Natural killer cell (primary cell): ENCODE measurements at regions not wholly inside any gene's neighbourhood (a gene's known extent, or its start where the extent isn't known, plus 50 kb on each side); places are given as distances from the start of the nearest gene placed in this dataset.

Source experiments
- ATAC-seq, 3 donors: fragments of 150-1000 bp in 2 of 3; fragments of 200-7000 bp in 1 of 3; cut with Tn5 transposase; 1 replicate in 1 of 3; 2 replicates in 2 of 3; pipeline ENCODE4 v1.10.0; 2021; ENCODE audit warnings: mild to moderate bottlenecking in 2 of 3, moderate library complexity in 2 of 3
- DNase-seq, 2 donors: peaks; one replicate each; pipeline versions ENCODE4 v3.0.0 to v3.0.0-alpha.2; 2013 to 2021; ENCODE audit warnings: mixed read lengths in 1 of 2
- H3K27ac ChIP-seq: one replicate; pipeline ENCODE4 v1.5.1; 2013; ENCODE audit warnings: mild to moderate bottlenecking, low read length
- H3K27me3 ChIP-seq: one replicate; pipeline ENCODE4 v1.6.1; 2013; ENCODE audit warnings: low read length; ENCODE audit not compliant: control insufficient read depth, insufficient read depth
- H3K36me3 ChIP-seq: one replicate; pipeline ENCODE4 v1.6.1; 2013; ENCODE audit warnings: low read length; ENCODE audit not compliant: control insufficient read depth, insufficient read depth
- H3K4me1 ChIP-seq: one replicate; pipeline ENCODE4 v1.6.1; 2013; ENCODE audit warnings: low read length; ENCODE audit not compliant: control insufficient read depth, insufficient read depth
- H3K4me3 ChIP-seq: one replicate; pipeline ENCODE4 v1.5.1; 2013; ENCODE audit warnings: low read length
- H3K9me3 ChIP-seq: one replicate; pipeline ENCODE4 v1.6.1; 2013; ENCODE audit warnings: low read length; ENCODE audit not compliant: control insufficient read depth, insufficient read depth
- H3K27ac Mint-ChIP-seq, 2 donors: one replicate each; pipeline ENCODE4 v1.8.0; 2022; ENCODE audit warnings: mild to moderate bottlenecking in 2 of 2, mixed read lengths in 2 of 2, moderate library complexity in 1 of 2
- H3K27me3 Mint-ChIP-seq, 2 donors: one replicate each; pipeline ENCODE4 v1.8.0; 2022; ENCODE audit warnings: low read depth in 2 of 2, mixed read lengths in 2 of 2
- H3K36me3 Mint-ChIP-seq: one replicate; pipeline ENCODE4 v1.8.0; 2022; ENCODE audit warnings: mixed read lengths
- H3K4me1 Mint-ChIP-seq, 2 donors: one replicate each; pipeline ENCODE4 v1.8.0; 2022; ENCODE audit warnings: mixed read lengths in 2 of 2
- H3K4me3 Mint-ChIP-seq: one replicate; pipeline ENCODE4 v1.8.0; 2022; ENCODE audit warnings: mild to moderate bottlenecking, moderate library complexity, mixed read lengths
- H3K9me3 Mint-ChIP-seq, 2 donors: one replicate each; pipeline ENCODE4 v1.8.0; 2022; ENCODE audit warnings: mixed read lengths in 2 of 2
- WGBS: methylation state at CpG from one replicate; pipeline ENCODE4 v1.1.7; 2013; ENCODE audit warnings: missing lambda C conversion rate; ENCODE audit not compliant: insufficient coverage; 5-methylcytosine and 5-hydroxymethylcytosine counted together
- intact Hi-C: fragments of 100-400 bp; cut with micrococcal nuclease; formaldehyde crosslinking; loops from one replicate; pipeline ENCODE4 v1.14.2; 2022
- TF ChIP-seq, protein P1 (sequence below): fragments of 200-600 bp; IDR thresholded peaks from one replicate; pipeline ENCODE4 v1.8.0; 2022; ENCODE audit warnings: antibody characterized with exemption

DNA sequence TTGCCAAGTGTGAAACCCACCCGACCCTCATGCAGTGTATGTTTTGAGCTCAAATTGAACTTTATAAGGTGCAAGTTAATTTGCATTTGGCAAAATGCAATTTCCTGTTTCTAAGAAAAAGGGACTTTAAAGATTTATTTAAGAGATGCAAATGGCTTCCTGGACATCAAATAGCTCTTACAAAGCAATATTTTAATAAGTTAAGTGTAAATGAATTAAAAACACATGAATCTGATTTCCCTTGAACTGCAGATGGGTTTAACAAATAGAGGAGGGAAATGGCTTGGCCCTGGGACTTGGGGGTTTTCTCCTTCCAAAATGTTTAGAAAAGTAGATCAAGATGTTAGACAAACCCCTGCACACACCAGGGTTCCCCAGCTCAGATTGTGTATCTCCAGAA is 116.0 kb downstream of the EN1 start:
- Mint-ChIP-seq H3K4me3 (no peak overlapping the region), H3K4me1 (no peaks in the 10 kb centered on the region), H3K9me3 (peaks cover 0 to 4% of the 10 kb centered on the region in 2 donors), H3K27ac (no peak overlapping the region), H3K36me3 (no peaks in the 10 kb centered on the region), H3K27me3 (peaks cover 2 to 9% of the 10 kb centered on the region in 2 donors)
- intact Hi-C loops, result no loop called here
- DNase-seq (no peak), ATAC-seq (no peak)
- H3K9me3 ChIP-seq, result no peaks in the 10 kb centered on the region
- no peaks in the 10 kb centered on the region for H3K36me3 ChIP-seq
- TF ChIP-seq, protein P1, sequence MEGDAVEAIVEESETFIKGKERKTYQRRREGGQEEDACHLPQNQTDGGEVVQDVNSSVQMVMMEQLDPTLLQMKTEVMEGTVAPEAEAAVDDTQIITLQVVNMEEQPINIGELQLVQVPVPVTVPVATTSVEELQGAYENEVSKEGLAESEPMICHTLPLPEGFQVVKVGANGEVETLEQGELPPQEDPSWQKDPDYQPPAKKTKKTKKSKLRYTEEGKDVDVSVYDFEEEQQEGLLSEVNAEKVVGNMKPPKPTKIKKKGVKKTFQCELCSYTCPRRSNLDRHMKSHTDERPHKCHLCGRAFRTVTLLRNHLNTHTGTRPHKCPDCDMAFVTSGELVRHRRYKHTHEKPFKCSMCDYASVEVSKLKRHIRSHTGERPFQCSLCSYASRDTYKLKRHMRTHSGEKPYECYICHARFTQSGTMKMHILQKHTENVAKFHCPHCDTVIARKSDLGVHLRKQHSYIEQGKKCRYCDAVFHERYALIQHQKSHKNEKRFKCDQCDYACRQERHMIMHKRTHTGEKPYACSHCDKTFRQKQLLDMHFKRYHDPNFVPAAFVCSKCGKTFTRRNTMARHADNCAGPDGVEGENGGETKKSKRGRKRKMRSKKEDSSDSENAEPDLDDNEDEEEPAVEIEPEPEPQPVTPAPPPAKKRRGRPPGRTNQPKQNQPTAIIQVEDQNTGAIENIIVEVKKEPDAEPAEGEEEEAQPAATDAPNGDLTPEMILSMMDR, result no peak
- no peaks in the 10 kb centered on the region for H3K27me3 ChIP-seq
- no peaks in the 10 kb centered on the region for H3K4me1 ChIP-seq
- H3K4me3 ChIP-seq, result no peak overlapping the region
- H3K27ac ChIP-seq, result no peak overlapping the region
- 67% methylated on average over 1 of the region's 1 CpG for WGBS

DNA sequence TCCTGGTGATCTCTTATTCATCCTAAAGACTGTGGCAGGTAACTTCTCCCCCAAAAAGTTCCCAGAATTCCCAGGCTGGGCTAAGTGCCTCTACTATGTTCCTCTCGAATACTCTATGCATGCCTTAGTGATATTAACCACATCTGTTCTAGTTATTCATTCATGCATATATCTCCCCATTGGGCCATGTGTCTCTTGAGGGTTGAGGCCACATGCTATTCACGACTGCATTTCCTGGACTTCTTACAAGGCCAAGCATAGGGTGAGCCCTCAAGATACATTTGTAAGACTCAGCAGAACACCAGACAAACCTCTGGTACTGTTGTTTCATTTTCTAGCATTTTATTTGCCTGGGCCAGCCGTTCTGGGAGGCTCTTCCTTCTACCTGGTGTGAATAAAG is 117.0 kb downstream of the EN1 start:
- TF ChIP-seq, protein P1, result no peak
- Histone ChIP-seq H3K27me3 (no peaks in the 10 kb centered on the region), H3K27ac (no peak overlapping the region), H3K4me1 (no peaks in the 10 kb centered on the region), H3K4me3 (no peak overlapping the region), H3K9me3 (no peaks in the 10 kb centered on the region), H3K36me3 (no peaks in the 10 kb centered on the region)
- no peak for DNase-seq
- Mint-ChIP-seq H3K27me3 (peaks cover 6 to 9% of the 10 kb centered on the region in 2 donors), H3K36me3 (no peaks in the 10 kb centered on the region), H3K4me1 (no peaks in the 10 kb centered on the region), H3K4me3 (no peak overlapping the region), H3K9me3 (peaks cover 0 to 6% of the 10 kb centered on the region in 2 donors), H3K27ac (no peak overlapping the region)
- no peak for ATAC-seq
- WGBS, result 46% methylated on average over 3 of the region's 3 CpGs
- intact Hi-C loops, result no loop called here

DNA sequence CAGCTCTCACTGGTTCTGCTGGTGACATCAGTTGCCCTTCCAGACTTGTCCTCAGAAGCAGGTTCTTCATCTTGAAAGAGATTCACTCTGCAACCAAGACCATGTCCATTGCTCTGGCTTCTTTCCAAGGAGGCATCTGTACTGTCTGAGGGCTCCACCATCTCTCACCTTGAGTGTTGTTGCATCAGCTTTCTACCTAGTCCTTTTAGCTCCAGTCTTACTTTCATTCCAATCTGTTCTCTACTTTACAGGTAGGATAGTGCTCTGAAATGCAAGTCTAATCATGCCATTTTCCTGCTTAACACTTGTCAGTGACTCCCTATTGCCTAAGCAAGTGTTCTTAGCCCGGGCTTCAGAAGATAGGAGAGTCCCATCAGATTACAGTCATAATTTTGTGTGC is 117.7 kb downstream of the EN1 start:
- H3K36me3 ChIP-seq, result no peaks in the 10 kb centered on the region
- H3K4me3 Mint-ChIP-seq, result no peak overlapping the region
- intact Hi-C loops, result no loop called here
- TF ChIP-seq, protein P1, result no peak
- DNase-seq (no peak), ATAC-seq (no peak)
- H3K27me3 Mint-ChIP-seq, result peaks cover 6 to 9% of the 10 kb centered on the region in 2 donors
- H3K27ac ChIP-seq, result no peak overlapping the region
- no peak overlapping the region for H3K27ac Mint-ChIP-seq
- no peaks in the 10 kb centered on the region for H3K36me3 Mint-ChIP-seq
- no peaks in the 10 kb centered on the region for H3K4me1 ChIP-seq
- no peak overlapping the region for H3K4me3 ChIP-seq
- WGBS, result 73% methylated on average over 1 of the region's 1 CpG
- no peaks in the 10 kb centered on the region for H3K9me3 ChIP-seq
- no peaks in the 10 kb centered on the region for H3K27me3 ChIP-seq
- peaks cover 0 to 6% of the 10 kb centered on the region in 2 donors for H3K9me3 Mint-ChIP-seq
- H3K4me1 Mint-ChIP-seq, result no peaks in the 10 kb centered on the region

DNA sequence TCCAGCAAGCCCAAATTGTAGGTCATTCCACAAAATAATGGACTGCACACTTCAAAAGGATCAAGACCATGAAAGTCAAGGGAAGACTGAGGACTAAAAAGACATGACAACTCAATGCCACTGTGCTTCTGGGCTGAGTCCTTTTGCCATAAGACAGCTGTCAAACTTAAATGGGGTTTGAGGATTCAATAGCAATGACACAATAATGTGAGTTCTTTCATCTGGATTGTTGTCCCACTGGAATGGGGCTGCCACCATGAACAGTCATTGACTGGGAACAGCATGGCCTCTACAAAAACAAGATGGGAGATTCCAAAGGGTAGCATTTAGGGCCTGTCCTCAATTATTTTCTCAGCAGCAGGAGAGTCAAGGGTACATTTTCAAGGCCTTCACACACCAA is 118.5 kb downstream of the EN1 start:
- no peak overlapping the region for H3K27ac ChIP-seq
- no peak for DNase-seq
- peaks cover 6 to 7% of the 10 kb centered on the region in 2 donors for H3K27me3 Mint-ChIP-seq
- TF ChIP-seq, protein P1, result no peak
- no peaks in the 10 kb centered on the region for H3K27me3 ChIP-seq
- H3K4me3 Mint-ChIP-seq, result no peak overlapping the region
- ATAC-seq, result no peak
- intact Hi-C loops, result no loop called here
- no peaks in the 10 kb centered on the region for H3K4me1 ChIP-seq
- no peaks in the 10 kb centered on the region for H3K4me1 Mint-ChIP-seq
- H3K36me3 Mint-ChIP-seq, result no peaks in the 10 kb centered on the region
- no peak overlapping the region for H3K27ac Mint-ChIP-seq
- H3K9me3 ChIP-seq, result no peaks in the 10 kb centered on the region
- peaks cover 0 to 6% of the 10 kb centered on the region in 2 donors for H3K9me3 Mint-ChIP-seq
- H3K4me3 ChIP-seq, result no peak overlapping the region
- H3K36me3 ChIP-seq, result no peaks in the 10 kb centered on the region
